H1 (cell line): ENCODE measurements at regions not wholly inside any gene's neighbourhood (a gene's known extent, or its start where the extent isn't known, plus 50 kb on each side); places are given as distances from the start of the nearest gene placed in this dataset.

Source experiments
- CTCF ChIA-PET: fragments of 300-600 bp; sonication (Branson Sonifier 250); formaldehyde crosslinking; loops from one replicate; lab custom pipeline; 2021; ENCODE audit not compliant: partially characterized antibody; lab: Charles Lee
- POLR2A ChIA-PET: fragments of 300-600 bp; sonication (Branson Sonifier 250); formaldehyde crosslinking; loops from one replicate; lab custom pipeline; 2021; ENCODE audit warnings: inconsistent platforms; ENCODE audit not compliant: partially characterized antibody; lab: Charles Lee
- DNase-seq, 2 experiments: peaks; one replicate each; pipeline versions ENCODE4 v3.0.0 to v3.0.0-alpha.2; 2010 to 2022; ENCODE audit warnings: low spot score in 2 of 2, low read depth in 1 of 2, mixed read lengths in 1 of 2
- FAIRE-seq: peaks from 2 replicates; lab custom pipeline; 2011; peaks lifted over from hg19 to GRCh38; lab: Jason Lieb, UNC
- H2AFZ ChIP-seq: 2 replicates; pipeline ENCODE4 v1.8.1; 2012; ENCODE audit warnings: low read length, inconsistent platforms
- H2AK5ac ChIP-seq: 2 replicates; pipeline ENCODE4 v1.6.1; 2013; ENCODE audit warnings: low read depth, low read length
- H2BK120ac ChIP-seq: replicated peaks from 2 replicates; pipeline ENCODE3; 2013; ENCODE audit warnings: low read depth, low read length, inconsistent platforms
- H2BK12ac ChIP-seq: 2 replicates; pipeline ENCODE4 v1.6.1; 2013; ENCODE audit warnings: low read depth, low read length
- H2BK15ac ChIP-seq: 2 replicates; pipeline ENCODE4 v1.6.1; 2013; ENCODE audit warnings: low read length
- H2BK20ac ChIP-seq: 2 replicates; pipeline ENCODE4 v1.6.1; 2013; ENCODE audit warnings: low read length
- H2BK5ac ChIP-seq: 2 replicates; pipeline ENCODE4 v1.6.1; 2013; ENCODE audit warnings: low read depth, low read length
- H3K14ac ChIP-seq: 2 replicates; pipeline ENCODE4 v1.6.1; 2013; ENCODE audit warnings: inconsistent platforms; ENCODE audit not compliant: insufficient read length
- H3K18ac ChIP-seq: 2 replicates; pipeline ENCODE4 v1.6.1; 2013; ENCODE audit warnings: low read length; ENCODE audit errors: extremely low read depth
- H3K23ac ChIP-seq: 2 replicates; pipeline ENCODE4 v1.6.1; 2013; ENCODE audit warnings: inconsistent platforms; ENCODE audit not compliant: insufficient read length
- H3K23me2 ChIP-seq: 2 replicates; pipeline ENCODE4 v1.6.1; 2013; ENCODE audit warnings: low read depth, low read length
- H3K27ac ChIP-seq: 2 replicates; pipeline ENCODE4 v1.6.1; 2011; ENCODE audit warnings: low read depth, low read length, inconsistent platforms
- H3K27me3 ChIP-seq, 4 experiments: replicated peaks in 1 of 4; 1 replicate in 1 of 4; 2 replicates in 3 of 4; pipeline versions ENCODE4 v1.6.1 to v1.8.1; 2011 to 2013; ENCODE audit warnings: low read length in 3 of 4, mild to moderate bottlenecking in 3 of 4, inconsistent platforms in 2 of 4, mixed read lengths in 2 of 4, moderate library complexity in 1 of 4; ENCODE audit not compliant: control insufficient read depth in 3 of 4, insufficient read depth in 3 of 4; ENCODE audit errors: extremely low read depth in 1 of 4
- H3K36me3 ChIP-seq, 4 experiments: 2 replicates each; pipeline versions ENCODE4 v1.6.1 to v1.8.1; 2011 to 2013; ENCODE audit warnings: mild to moderate bottlenecking in 4 of 4, low read length in 3 of 4, moderate library complexity in 2 of 4, control low read depth in 1 of 4, inconsistent platforms in 1 of 4; ENCODE audit not compliant: insufficient read depth in 4 of 4, control insufficient read depth in 2 of 4
- H3K4ac ChIP-seq: replicated peaks from 2 replicates; pipeline ENCODE3; 2013; ENCODE audit warnings: low read length, low read depth, mixed read lengths, inconsistent platforms; ENCODE audit not compliant: insufficient read length
- H3K4me1 ChIP-seq, 4 experiments: replicated peaks in 1 of 4; 1 replicate in 1 of 4; 2 replicates in 3 of 4; pipeline versions ENCODE4 v1.6.1 to v1.8.1; 2011 to 2013; ENCODE audit warnings: low read length in 3 of 4, inconsistent platforms in 2 of 4, mixed read lengths in 1 of 4; ENCODE audit not compliant: insufficient read depth in 4 of 4, control insufficient read depth in 3 of 4
- H3K4me2 ChIP-seq, 2 experiments: 2 replicates each; pipeline versions ENCODE4 v1.6.1 to v1.8.1; 2011 to 2013; ENCODE audit warnings: low read depth in 2 of 2, low read length in 2 of 2, control low read depth in 1 of 2, inconsistent platforms in 1 of 2, mild to moderate bottlenecking in 1 of 2; ENCODE audit not compliant: insufficient read depth in 1 of 2
- H3K4me3 ChIP-seq, 4 experiments: fragments of 200-600, 300-600 bp in 1 of 4; sonication (generic), shearing (Covaris generic), sonication (Bioruptor Twin) in 1 of 4; 2 replicates each; pipeline versions ENCODE4 v1.5.1 to v1.8.1; 2011 to 2016; ENCODE audit warnings: low read length in 4 of 4, low read depth in 3 of 4, control low read depth in 2 of 4, inconsistent platforms in 2 of 4, mild to moderate bottlenecking in 2 of 4, mixed read lengths in 1 of 4, moderate library complexity in 1 of 4; ENCODE audit not compliant: insufficient read depth in 2 of 4; ENCODE audit errors: extremely low read depth in 1 of 4
- H3K56ac ChIP-seq: replicated peaks from 2 replicates; pipeline ENCODE3; 2013; ENCODE audit warnings: low read depth, mild to moderate bottlenecking, mixed read lengths, low read length, inconsistent platforms; ENCODE audit not compliant: insufficient read length
- H3K79me1 ChIP-seq: 2 replicates; pipeline ENCODE4 v1.6.1; 2013; ENCODE audit warnings: low read depth, low read length, control low read depth
- H3K79me2 ChIP-seq, 2 experiments: 2 replicates each; pipeline versions ENCODE4 v1.6.1 to v1.8.1; 2012 to 2013; ENCODE audit warnings: low read length in 2 of 2, mild to moderate bottlenecking in 2 of 2, inconsistent platforms in 1 of 2; ENCODE audit not compliant: insufficient read depth in 2 of 2, control insufficient read depth in 1 of 2
- H3K9ac ChIP-seq, 4 experiments: replicated peaks in 1 of 4; 1 replicate in 1 of 4; 2 replicates in 3 of 4; pipeline versions ENCODE4 v1.6.1 to v1.8.1; 2011 to 2013; ENCODE audit warnings: low read depth in 3 of 4, low read length in 3 of 4, control low read depth in 2 of 4, mild to moderate bottlenecking in 2 of 4, moderate library complexity in 2 of 4, inconsistent platforms in 1 of 4; ENCODE audit errors: extremely low read depth in 1 of 4
- H3K9me3 ChIP-seq, 2 experiments: 2 replicates each; pipeline versions ENCODE4 v1.6.1 to v1.8.1; 2012 to 2013; ENCODE audit warnings: mild to moderate bottlenecking in 2 of 2, moderate library complexity in 2 of 2, control low read depth in 1 of 2, inconsistent platforms in 1 of 2, low read depth in 1 of 2, low read length in 1 of 2, mixed read lengths in 1 of 2; ENCODE audit not compliant: insufficient read depth in 2 of 2
- H4K20me1 ChIP-seq, 2 experiments: replicated peaks in 1 of 2; 2 replicates each; pipeline versions ENCODE3 to v1.8.1; 2011 to 2013; ENCODE audit warnings: inconsistent platforms in 2 of 2, low read length in 2 of 2, mild to moderate bottlenecking in 1 of 2; ENCODE audit not compliant: insufficient read depth in 2 of 2, control insufficient read depth in 1 of 2
- H4K5ac ChIP-seq: 2 replicates; pipeline ENCODE4 v1.6.1; 2013; ENCODE audit warnings: low read length, low read depth, mixed read lengths, inconsistent platforms; ENCODE audit not compliant: insufficient read length
- H4K8ac ChIP-seq: 2 replicates; pipeline ENCODE4 v1.8.0; 2013; ENCODE audit warnings: mild to moderate bottlenecking, moderate library complexity, low read length, inconsistent platforms; ENCODE audit not compliant: insufficient read depth; ENCODE audit errors: extremely low read depth
- H4K91ac ChIP-seq: replicated peaks from 2 replicates; pipeline ENCODE3; 2013; ENCODE audit warnings: low read length, mixed read lengths, inconsistent platforms; ENCODE audit not compliant: insufficient read length
- CBX5 ChIP-seq: fragments of 300-800, 300-1000 bp; sonication (generic); IDR thresholded peaks from 2 replicates; pipeline ENCODE4 v1.7.1; 2016; ENCODE audit warnings: antibody characterized with exemption, low read length, low read depth
- EP300 ChIP-seq, 2 experiments: IDR thresholded peaks; 1 replicate in 1 of 2; 2 replicates in 1 of 2; pipeline ENCODE4 v1.6.1; 2011 to 2012; ENCODE audit warnings: low read depth in 2 of 2, low read length in 2 of 2, mild to moderate bottlenecking in 2 of 2, borderline replicate concordance in 1 of 2, inconsistent platforms in 1 of 2, moderate library complexity in 1 of 2
- FOSL1 ChIP-seq: IDR thresholded peaks from 2 replicates; pipeline ENCODE4 v1.6.1; 2011; ENCODE audit warnings: mild to moderate bottlenecking, low read depth, low read length, moderate library complexity; ENCODE audit not compliant: insufficient read depth
- GABPA ChIP-seq: IDR thresholded peaks from 2 replicates; pipeline ENCODE4 v1.6.1; 2011; ENCODE audit warnings: mild to moderate bottlenecking, low read length, moderate library complexity, borderline replicate concordance; ENCODE audit not compliant: insufficient read depth
- GTF2F1 ChIP-seq: IDR thresholded peaks from 2 replicates; pipeline ENCODE4 v1.6.1; 2012; ENCODE audit warnings: low read depth, low read length, improper control_type of control experiment, borderline replicate concordance
- KDM5A ChIP-seq: fragments of 200-600 bp; IDR thresholded peaks from 2 replicates; pipeline ENCODE4 v1.7.1; 2012; ENCODE audit warnings: mild to moderate bottlenecking, low read length, inconsistent platforms, mixed read lengths
- NRF1 ChIP-seq: IDR thresholded peaks from 2 replicates; pipeline ENCODE4 v1.6.1; 2011; ENCODE audit warnings: mild to moderate bottlenecking, low read depth, low read length, improper control_type of control experiment
- SP2 ChIP-seq: IDR thresholded peaks from 2 replicates; pipeline ENCODE4 v1.6.1; 2012; ENCODE audit warnings: mild to moderate bottlenecking, low read length, inconsistent platforms
- SRF ChIP-seq: IDR thresholded peaks from 2 replicates; pipeline ENCODE4 v1.6.1; 2011; ENCODE audit warnings: mild to moderate bottlenecking, low read depth, low read length, moderate library complexity
- SUZ12 ChIP-seq: fragments of 200-600 bp; sonication (generic); IDR thresholded peaks from 2 replicates; pipeline ENCODE4 v1.6.1; 2012; ENCODE audit warnings: mild to moderate bottlenecking, inconsistent platforms, low read length, moderate library complexity, mixed read lengths
- TAF1 ChIP-seq: IDR thresholded peaks from 2 replicates; pipeline ENCODE4 v1.6.1; 2011; ENCODE audit warnings: mild to moderate bottlenecking, low read depth, low read length
- TAF7 ChIP-seq: optimal IDR thresholded peaks from 2 replicates; pipeline ENCODE3; 2011; ENCODE audit warnings: low read depth, mild to moderate bottlenecking, inconsistent platforms, low read length, moderate library complexity, borderline replicate concordance
- YY1 ChIP-seq: IDR thresholded peaks from 2 replicates; pipeline ENCODE4 v1.6.1; 2011; ENCODE audit warnings: low read depth, mild to moderate bottlenecking, low read length
- WGBS, 2 experiments: shearing (Covaris generic) in 1 of 2; methylation state at CpG; one replicate each; pipeline versions ENCODE4 v1.1.6 to v1.1.7; 2013 to 2015; ENCODE audit warnings: low lambda C conversion rate in 2 of 2, mixed read lengths in 2 of 2, inconsistent platforms in 1 of 2, low coverage in 1 of 2, missing lambda C conversion rate in 1 of 2; ENCODE audit not compliant: insufficient replicate concordance in 2 of 2, insufficient coverage in 1 of 2, insufficient read length in 1 of 2; ENCODE audit errors: extremely low coverage in 1 of 2, missing lambda C conversion rate in 1 of 2; 5-methylcytosine and 5-hydroxymethylcytosine counted together

GRCh38 chr11:115889712-115890111 lies 385.5 kb upstream of the CADM1 start:
- no peak overlapping the region for H2AFZ ChIP-seq
- no peaks in the 10 kb centered on the region for H3K9me3 ChIP-seq
- H4K5ac ChIP-seq = no peak overlapping the region
- H2AK5ac ChIP-seq = no peak overlapping the region
- 89% methylated on average over 6 of the region's 6 CpGs; no CpG with 5 or more reads in 1 of the 2 experiments for WGBS, 2 experiments
- H3K4me2 ChIP-seq = no peak overlapping the region
- no peak overlapping the region for H2BK15ac ChIP-seq
- no peak overlapping the region for H3K23ac ChIP-seq
- FAIRE-seq (no peak), DNase-seq (no peak)
- no peak overlapping the region for H2BK5ac ChIP-seq
- H3K27ac ChIP-seq = no peak overlapping the region
- no peak overlapping the region for H3K14ac ChIP-seq
- H2BK20ac ChIP-seq = no peak overlapping the region
- no peak overlapping the region for H3K4me3 ChIP-seq
- H3K4ac ChIP-seq = no peak overlapping the region
- H2BK12ac ChIP-seq = no peak overlapping the region
- no peak overlapping the region for H3K9ac ChIP-seq
- H3K18ac ChIP-seq = no peak overlapping the region
- H3K27me3 ChIP-seq = no peaks in the 10 kb centered on the region
- POLR2A ChIA-PET = no interaction called here
- no peak overlapping the region for H3K56ac ChIP-seq
- H3K79me2 ChIP-seq = no peaks in the 10 kb centered on the region
- no peak overlapping the region for H4K8ac ChIP-seq
- no peaks in the 10 kb centered on the region for H3K36me3 ChIP-seq
- H2BK120ac ChIP-seq = no peak overlapping the region
- H3K4me1 ChIP-seq = peaks cover 0 to 3% (median 0%) of the 10 kb centered on the region in 4 experiments; a peak in 1 of 7 replicates
- H3K79me1 ChIP-seq = no peaks in the 10 kb centered on the region
- CTCF ChIA-PET = interaction anchor here (0.7 to 1.9 kb wide), 3 partner anchors 8 to 23 kb away, joined by 3 to 6 read pairs (median 3); no protein-coding TSS in a partner anchor
- peaks cover 2% of the 10 kb centered on the region; the same call in 1 of the 2 replicates for H3K23me2 ChIP-seq
- no peaks in the 10 kb centered on the region for H4K20me1 ChIP-seq
- no peak overlapping the region for H4K91ac ChIP-seq
- TF ChIP-seq TAF7 (no peak), EP300 (IDR thresholded peaks at IDR 0.05; ENCODE audit: borderline replicate concordance in 1 of 2, low read depth in 2 of 2, low read length in 2 of 2) (no peak), SRF (no peak), NRF1 (no peak), SP2 (no peak), KDM5A (no peak), CBX5 (no peak), YY1 (no peak), SUZ12 (no peak), FOSL1 (no peak), GTF2F1 (no peak), GABPA (no peak), TAF1 (no peak)
